WERI-Rb-1 (cell line): ENCODE measurements at regions not wholly inside any gene's neighbourhood (a gene's known extent, or its start where the extent isn't known, plus 50 kb on each side); places are given as distances from the start of the nearest gene placed in this dataset.

Experiments used
- DNase-seq: peaks from one replicate; pipeline ENCODE4 v3.0.0-alpha.2; 2020
- H3K27ac ChIP-seq: fragments of 250-450 bp; sonication (Bioruptor Pico); 2 replicates; pipeline ENCODE4 v1.5.1; 2020; ENCODE audit warnings: mild to moderate bottlenecking, moderate library complexity
- H3K27me3 ChIP-seq: fragments of 250-450 bp; sonication (Bioruptor Pico); 2 replicates; pipeline ENCODE4 v1.5.1; 2021; ENCODE audit warnings: mild to moderate bottlenecking, low read depth, moderate library complexity; ENCODE audit not compliant: insufficient read depth, severe bottlenecking
- H3K36me3 ChIP-seq: fragments of 250-450 bp; sonication (Bioruptor Pico); 2 replicates; pipeline ENCODE4 v1.5.1; 2020; ENCODE audit warnings: mild to moderate bottlenecking, moderate library complexity
- H3K4me3 ChIP-seq: 2 replicates; pipeline ENCODE4 v1.5.1; 2011; ENCODE audit warnings: low read depth, mild to moderate bottlenecking, control low read depth, low read length
- H3K9me3 ChIP-seq: fragments of 250-450 bp; sonication (Bioruptor Pico); 2 replicates; pipeline ENCODE4 v1.5.1; 2021; ENCODE audit warnings: mild to moderate bottlenecking, moderate library complexity; ENCODE audit not compliant: severe bottlenecking
- CTCF ChIP-seq: IDR thresholded peaks from 2 replicates; pipeline ENCODE4 v1.5.1; 2011; ENCODE audit warnings: low read depth, mild to moderate bottlenecking, control low read depth, inconsistent platforms, low read length

DNA sequence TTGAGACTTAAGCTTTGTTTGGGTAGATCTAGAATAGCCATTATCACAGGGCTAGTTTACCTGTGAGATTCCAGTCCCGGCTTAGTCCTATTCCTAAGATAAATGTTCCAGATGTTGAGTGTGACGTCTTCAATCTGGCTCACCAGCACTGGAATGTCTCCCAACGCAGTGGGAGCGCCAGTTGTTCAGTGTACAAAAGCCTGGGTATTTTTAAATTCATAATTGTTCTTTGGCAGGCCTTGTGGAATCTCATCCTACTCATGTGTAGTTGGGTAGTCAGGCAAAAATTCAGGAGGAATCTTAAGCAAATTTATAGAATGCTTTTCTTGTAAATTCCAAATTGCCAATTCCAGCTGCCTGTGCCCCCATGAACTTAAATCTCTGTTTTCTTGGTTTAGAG lies 272.6 kb upstream of the KCNN2 start:
- Histone ChIP-seq H3K27ac (no peak overlapping the region), H3K27me3 (no peaks in the 10 kb centered on the region), H3K4me3 (no peak overlapping the region), H3K9me3 (peaks cover 9% of the 10 kb centered on the region), H3K36me3 (no peaks in the 10 kb centered on the region)
- DNase-seq, result no peak
- no peak for TF ChIP-seq CTCF

- no peak for TF ChIP-seq CTCF
- H3K9me3 ChIP-seq, result peaks cover 2% of the 10 kb centered on the region
- DNase-seq, result no peak
Measured at GRCh38 chr5:114097570-114097969, 264.3 kb upstream of the KCNN2 start.

DNA sequence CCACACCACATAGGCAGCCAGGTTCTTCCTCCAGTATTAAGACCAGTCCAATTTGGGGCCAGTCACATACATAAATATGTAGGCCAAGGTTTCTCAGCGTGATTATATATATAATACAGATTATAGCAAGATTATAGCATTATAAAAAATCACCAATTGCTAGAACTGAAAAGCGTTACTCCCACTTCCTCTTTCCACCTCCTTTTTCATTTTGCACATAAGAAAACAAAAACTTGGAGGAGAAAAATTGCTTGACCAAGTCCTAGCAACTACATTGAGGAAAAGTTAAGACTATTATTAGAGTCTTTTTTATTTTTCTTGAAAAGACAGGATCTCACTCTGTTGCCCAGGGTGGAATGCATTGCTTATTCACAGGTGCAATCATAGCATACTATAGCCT lies 262.7 kb upstream of the KCNN2 start:
- Histone ChIP-seq H3K27ac (no peak overlapping the region), H3K9me3 (no peaks in the 10 kb centered on the region), H3K27me3 (no peaks in the 10 kb centered on the region), H3K36me3 (no peaks in the 10 kb centered on the region), H3K4me3 (no peak overlapping the region)
- DNase-seq, result no peak
- TF ChIP-seq CTCF, result no peak

More at GRCh38 chr5:114097570-114097969, 264.3 kb upstream of the KCNN2 start:
- no peaks in the 10 kb centered on the region for H3K27me3 ChIP-seq
- H3K27ac ChIP-seq, result no peak overlapping the region
- H3K36me3 ChIP-seq, result no peaks in the 10 kb centered on the region
- H3K4me3 ChIP-seq, result no peak overlapping the region

DNA sequence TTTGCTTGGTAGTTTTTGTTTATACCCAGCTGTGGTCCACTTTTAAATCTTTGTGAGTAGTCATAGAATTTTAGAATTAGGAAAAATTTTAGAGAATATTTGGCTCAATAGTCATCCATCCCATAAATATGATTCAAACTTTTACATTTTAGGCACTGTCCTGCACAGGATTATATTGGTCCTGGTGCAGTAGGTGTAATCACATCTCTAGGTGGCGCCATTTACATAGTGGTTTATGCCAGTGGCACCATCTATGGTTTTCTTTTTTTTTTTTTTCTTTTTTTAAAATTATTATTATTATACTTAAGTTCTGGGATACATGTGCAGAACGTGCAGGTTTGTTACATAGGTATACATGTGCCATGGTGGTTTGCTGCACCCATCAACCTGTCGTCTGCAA lies 260.7 kb upstream of the KCNN2 start:
- TF ChIP-seq CTCF, result peak; percentile 49
- no peaks in the 10 kb centered on the region for H3K9me3 ChIP-seq
- DNase-seq, result no peak
- H3K4me3 ChIP-seq, result no peak overlapping the region
- H3K27me3 ChIP-seq, result no peaks in the 10 kb centered on the region
- H3K27ac ChIP-seq, result no peak overlapping the region
- H3K36me3 ChIP-seq, result no peaks in the 10 kb centered on the region

DNA sequence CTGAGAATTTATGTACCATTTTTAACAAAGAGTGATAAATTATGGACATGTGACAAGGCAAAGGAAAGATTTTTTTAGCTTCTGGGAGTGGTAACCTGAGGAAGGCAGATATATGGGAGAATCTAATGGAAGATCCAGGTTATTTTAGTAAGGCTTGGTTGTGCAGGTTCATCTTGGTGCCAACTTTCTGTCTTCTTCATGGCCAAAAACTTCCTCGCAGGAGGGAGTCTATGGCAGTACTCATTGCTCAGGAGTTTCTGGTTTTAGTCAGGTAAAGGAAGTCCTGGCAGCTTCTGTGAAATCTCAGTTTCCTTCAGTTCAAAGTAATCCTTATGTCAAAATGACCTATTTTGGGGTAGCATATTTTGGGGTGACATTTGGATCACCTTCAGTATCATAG lies 248.3 kb upstream of the KCNN2 start:
- TF ChIP-seq CTCF, result no peak

GRCh38 chr5:114116981-114117380 lies 244.9 kb upstream of the KCNN2 start:
- Histone ChIP-seq H3K4me3 (no peak overlapping the region), H3K27ac (no peak overlapping the region), H3K36me3 (no peaks in the 10 kb centered on the region), H3K9me3 (no peaks in the 10 kb centered on the region), H3K27me3 (no peaks in the 10 kb centered on the region)
- TF ChIP-seq CTCF, result no peak
- no peak for DNase-seq

More for the DNA sequence above, 248.3 kb upstream of the KCNN2 start:
- Histone ChIP-seq H3K27me3 (no peaks in the 10 kb centered on the region), H3K4me3 (no peak overlapping the region), H3K36me3 (no peaks in the 10 kb centered on the region), H3K27ac (no peak overlapping the region), H3K9me3 (no peaks in the 10 kb centered on the region)
- DNase-seq, result no peak
